GM10266 (cell line): ENCODE measurements at regions not wholly inside any gene's neighbourhood (a gene's known extent, or its start where the extent isn't known, plus 50 kb on each side); places are given as distances from the start of the nearest gene placed in this dataset.

ENCODE experiments used
- DNase-seq: peaks from one replicate; pipeline ENCODE4 v3.0.0; 2012; ENCODE audit errors: extremely low spot score
- TF ChIP-seq, protein P1 (sequence below): IDR thresholded peaks from 2 replicates; pipeline ENCODE4 v1.5.1; 2012; ENCODE audit warnings: mild to moderate bottlenecking, low read depth; ENCODE audit not compliant: control insufficient read depth, insufficient read depth; ENCODE audit errors: missing control alignments

GRCh38 chr12:28851781-28852180, 297.3 kb upstream of the FAR2 start:
- TF ChIP-seq, protein P1, sequence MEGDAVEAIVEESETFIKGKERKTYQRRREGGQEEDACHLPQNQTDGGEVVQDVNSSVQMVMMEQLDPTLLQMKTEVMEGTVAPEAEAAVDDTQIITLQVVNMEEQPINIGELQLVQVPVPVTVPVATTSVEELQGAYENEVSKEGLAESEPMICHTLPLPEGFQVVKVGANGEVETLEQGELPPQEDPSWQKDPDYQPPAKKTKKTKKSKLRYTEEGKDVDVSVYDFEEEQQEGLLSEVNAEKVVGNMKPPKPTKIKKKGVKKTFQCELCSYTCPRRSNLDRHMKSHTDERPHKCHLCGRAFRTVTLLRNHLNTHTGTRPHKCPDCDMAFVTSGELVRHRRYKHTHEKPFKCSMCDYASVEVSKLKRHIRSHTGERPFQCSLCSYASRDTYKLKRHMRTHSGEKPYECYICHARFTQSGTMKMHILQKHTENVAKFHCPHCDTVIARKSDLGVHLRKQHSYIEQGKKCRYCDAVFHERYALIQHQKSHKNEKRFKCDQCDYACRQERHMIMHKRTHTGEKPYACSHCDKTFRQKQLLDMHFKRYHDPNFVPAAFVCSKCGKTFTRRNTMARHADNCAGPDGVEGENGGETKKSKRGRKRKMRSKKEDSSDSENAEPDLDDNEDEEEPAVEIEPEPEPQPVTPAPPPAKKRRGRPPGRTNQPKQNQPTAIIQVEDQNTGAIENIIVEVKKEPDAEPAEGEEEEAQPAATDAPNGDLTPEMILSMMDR = no peak
- DNase-seq = no peak

- no peak for DNase-seq
Observed at GRCh38 chr12:28855761-28856310, 293.2 kb upstream of the FAR2 start.

GRCh38 chr12:28857369-28857768, 291.7 kb upstream of the FAR2 start:
- TF ChIP-seq, protein P1 = no peak
- DNase-seq = no peak

More at GRCh38 chr12:28855761-28856310, 293.2 kb upstream of the FAR2 start:
- TF ChIP-seq, protein P1 = no peak

- TF ChIP-seq, protein P1 = no peak
- no peak for DNase-seq
Observed at GRCh38 chr12:28859551-28859950, 289.5 kb upstream of the FAR2 start.

GRCh38 chr12:28865776-28866175, 283.3 kb upstream of the FAR2 start:
- no peak for DNase-seq
- TF ChIP-seq, protein P1 = no peak

DNA sequence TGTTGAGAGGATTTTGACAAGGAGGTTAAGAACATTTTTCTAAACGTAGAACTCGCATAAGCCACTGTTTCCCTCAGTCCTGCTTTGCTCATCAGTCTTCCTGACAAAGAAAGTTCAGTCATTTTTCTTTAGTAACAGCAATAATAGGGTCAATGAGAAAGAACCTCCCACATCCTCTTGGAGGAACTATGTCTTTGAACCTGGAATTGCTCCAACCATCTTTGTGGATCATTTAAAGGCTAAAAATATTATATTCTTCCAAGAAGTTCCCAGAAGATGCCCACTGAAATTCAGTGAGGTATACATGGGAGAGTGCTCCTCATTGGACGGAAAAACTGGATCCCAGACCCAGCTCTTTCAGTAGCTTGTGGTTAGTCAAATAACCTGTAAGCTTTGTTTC, 282.8 kb upstream of the FAR2 start:
- TF ChIP-seq, protein P1 = no peak
- DNase-seq = no peak

GRCh38 chr12:28866715-28867503, 282.2 kb upstream of the FAR2 start:
- TF ChIP-seq, protein P1 = no peak
- no peak for DNase-seq
